ENCODE measurements at regions not wholly inside any gene's neighbourhood (a gene's known extent, or its start where the extent isn't known, plus 50 kb on each side); places are given as distances from the start of the nearest gene placed in this dataset.

GRCh38 chr10:130898381-130898780 is 413.1 kb downstream of the TCERG1L start:
- TF ChIP-seq CTCF (IDR thresholded peaks at IDR 0.05): no peak
- no peak for TF ChIP-seq POLR2AphosphoS5 (IDR thresholded peaks at IDR 0.05)
- TF ChIP-seq POLR2A (IDR thresholded peaks at IDR 0.05): no peak
